Liver (tissue), 3 donors: ENCODE measurements at regions not wholly inside any gene's neighbourhood (a gene's known extent, or its start where the extent isn't known, plus 50 kb on each side); places are given as distances from the start of the nearest gene placed in this dataset.

ENCODE experiments used
- CTCF ChIP-seq: fragments of 150-350 bp; IDR thresholded peaks from 2 replicates; pipeline ENCODE4 v1.5.1; 2017; ENCODE audit warnings: improper control_type of control experiment, low read depth, low read length; ENCODE audit not compliant: missing input control
- RAD21 ChIP-seq, 2 donors: IDR thresholded peaks; 2 replicates each; pipeline ENCODE4 v1.6.1; 2016; ENCODE audit warnings: antibody characterized with exemption in 2 of 2, mild to moderate bottlenecking in 2 of 2
- SP1 ChIP-seq: IDR thresholded peaks from 2 replicates; pipeline ENCODE4 v1.6.1; 2018; ENCODE audit warnings: antibody characterized with exemption, mild to moderate bottlenecking
- TF ChIP-seq, protein P1 (sequence below): IDR thresholded peaks from 2 replicates; pipeline ENCODE4 v1.6.1; 2016; ENCODE audit warnings: antibody characterized with exemption, mild to moderate bottlenecking
- donor health status: healthy.
- donor health status: healthy.

DNA sequence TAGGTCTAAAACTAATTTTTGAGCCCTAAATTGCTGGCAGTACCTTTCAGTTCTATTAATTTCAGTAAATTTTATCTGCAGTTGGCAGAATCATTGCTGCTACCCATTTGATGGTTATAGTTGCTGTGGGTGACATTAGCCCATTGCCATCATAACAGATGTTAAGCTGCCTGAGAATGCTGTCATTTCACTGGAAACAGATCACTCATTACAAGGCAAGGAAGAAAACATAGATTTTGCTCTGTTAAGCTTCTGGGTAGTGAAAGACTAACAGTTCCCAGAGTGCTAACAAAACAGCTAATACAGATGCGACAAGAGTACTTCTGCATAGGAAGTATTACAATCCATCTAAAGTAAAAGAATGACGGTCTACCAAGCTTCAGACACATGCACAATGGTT lies 213.2 kb downstream of the SPANXN3 start:
- no peak for TF ChIP-seq CTCF
- TF ChIP-seq, protein P1, sequence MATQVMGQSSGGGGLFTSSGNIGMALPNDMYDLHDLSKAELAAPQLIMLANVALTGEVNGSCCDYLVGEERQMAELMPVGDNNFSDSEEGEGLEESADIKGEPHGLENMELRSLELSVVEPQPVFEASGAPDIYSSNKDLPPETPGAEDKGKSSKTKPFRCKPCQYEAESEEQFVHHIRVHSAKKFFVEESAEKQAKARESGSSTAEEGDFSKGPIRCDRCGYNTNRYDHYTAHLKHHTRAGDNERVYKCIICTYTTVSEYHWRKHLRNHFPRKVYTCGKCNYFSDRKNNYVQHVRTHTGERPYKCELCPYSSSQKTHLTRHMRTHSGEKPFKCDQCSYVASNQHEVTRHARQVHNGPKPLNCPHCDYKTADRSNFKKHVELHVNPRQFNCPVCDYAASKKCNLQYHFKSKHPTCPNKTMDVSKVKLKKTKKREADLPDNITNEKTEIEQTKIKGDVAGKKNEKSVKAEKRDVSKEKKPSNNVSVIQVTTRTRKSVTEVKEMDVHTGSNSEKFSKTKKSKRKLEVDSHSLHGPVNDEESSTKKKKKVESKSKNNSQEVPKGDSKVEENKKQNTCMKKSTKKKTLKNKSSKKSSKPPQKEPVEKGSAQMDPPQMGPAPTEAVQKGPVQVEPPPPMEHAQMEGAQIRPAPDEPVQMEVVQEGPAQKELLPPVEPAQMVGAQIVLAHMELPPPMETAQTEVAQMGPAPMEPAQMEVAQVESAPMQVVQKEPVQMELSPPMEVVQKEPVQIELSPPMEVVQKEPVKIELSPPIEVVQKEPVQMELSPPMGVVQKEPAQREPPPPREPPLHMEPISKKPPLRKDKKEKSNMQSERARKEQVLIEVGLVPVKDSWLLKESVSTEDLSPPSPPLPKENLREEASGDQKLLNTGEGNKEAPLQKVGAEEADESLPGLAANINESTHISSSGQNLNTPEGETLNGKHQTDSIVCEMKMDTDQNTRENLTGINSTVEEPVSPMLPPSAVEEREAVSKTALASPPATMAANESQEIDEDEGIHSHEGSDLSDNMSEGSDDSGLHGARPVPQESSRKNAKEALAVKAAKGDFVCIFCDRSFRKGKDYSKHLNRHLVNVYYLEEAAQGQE = no peak
- TF ChIP-seq RAD21 (IDR thresholded peaks at IDR 0.05) = no peak
- TF ChIP-seq SP1 = no peak
